HG03060 (cell line): ENCODE measurements at regions not wholly inside any gene's neighbourhood (a gene's known extent, or its start where the extent isn't known, plus 50 kb on each side); places are given as distances from the start of the nearest gene placed in this dataset.

ENCODE experiments used
- ATAC-seq: cut with Tn5 transposase; IDR thresholded peaks from one replicate; pipeline ENCODE4 v1.9.1; 2021; ENCODE audit warnings: low read depth, moderate number of reproducible peaks; ENCODE audit not compliant: unreplicated experiment

DNA sequence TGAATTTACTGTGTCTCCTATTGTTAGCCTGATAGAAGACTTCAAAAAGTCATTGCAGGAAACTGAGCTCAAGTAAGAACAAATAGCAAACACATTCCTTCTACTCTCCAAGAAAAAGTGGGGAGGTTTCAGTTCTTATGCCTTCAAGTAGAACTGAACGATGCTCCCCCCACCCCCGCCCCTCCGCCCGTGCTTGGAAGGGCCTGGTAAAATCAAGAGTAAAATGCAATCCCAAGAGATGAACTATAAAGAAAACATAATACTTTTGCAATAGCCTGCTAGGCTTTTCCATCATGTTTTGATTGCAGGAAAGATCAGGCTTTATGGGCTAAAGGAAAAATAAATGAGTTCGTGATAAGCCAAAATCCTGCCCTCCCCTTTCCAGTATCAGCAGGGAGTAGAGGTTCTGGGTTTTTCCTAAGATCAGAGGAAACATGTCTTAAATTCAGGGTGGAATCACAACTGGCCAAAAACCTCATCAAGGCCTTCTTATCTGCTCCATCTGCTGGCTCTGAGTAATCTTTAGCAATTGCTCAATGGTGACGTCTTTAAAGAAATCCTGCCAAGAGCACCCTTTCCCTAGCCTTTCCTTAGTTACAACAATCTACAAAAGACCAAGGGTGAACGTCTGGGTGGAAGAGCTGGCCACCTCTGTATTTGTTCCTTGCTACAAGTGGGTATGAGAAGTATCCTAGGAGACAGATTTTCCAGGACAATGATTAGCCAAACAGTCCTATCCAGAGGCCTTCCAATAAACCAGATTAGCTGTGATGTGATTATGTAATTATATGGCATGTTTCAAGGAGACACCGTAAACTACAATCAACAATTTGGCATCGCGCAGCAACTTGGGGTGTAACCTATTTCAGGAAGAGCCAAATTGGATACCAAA, 66.3 kb upstream of the FAM9C start:
- ATAC-seq: no peak

DNA sequence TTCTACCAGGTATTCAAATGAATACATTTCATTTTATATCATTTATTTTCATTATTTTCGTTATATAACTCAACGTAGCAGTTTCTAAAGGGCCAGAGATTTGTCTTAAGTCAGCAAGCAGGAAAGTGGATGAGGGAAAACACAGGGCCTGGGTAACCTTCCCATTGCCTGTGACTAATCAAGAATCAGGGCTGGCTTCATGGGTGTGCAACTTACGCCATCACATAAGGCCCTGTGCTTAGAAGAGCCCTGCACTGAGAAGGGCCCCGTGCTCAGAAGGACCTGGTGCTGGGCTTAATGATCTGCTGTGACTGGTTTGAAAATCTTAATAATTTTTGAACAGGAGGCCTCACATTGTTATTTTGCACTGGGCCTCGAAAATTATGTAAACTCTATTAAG, 65.4 kb upstream of the FAM9C start:
- ATAC-seq: no peak

DNA sequence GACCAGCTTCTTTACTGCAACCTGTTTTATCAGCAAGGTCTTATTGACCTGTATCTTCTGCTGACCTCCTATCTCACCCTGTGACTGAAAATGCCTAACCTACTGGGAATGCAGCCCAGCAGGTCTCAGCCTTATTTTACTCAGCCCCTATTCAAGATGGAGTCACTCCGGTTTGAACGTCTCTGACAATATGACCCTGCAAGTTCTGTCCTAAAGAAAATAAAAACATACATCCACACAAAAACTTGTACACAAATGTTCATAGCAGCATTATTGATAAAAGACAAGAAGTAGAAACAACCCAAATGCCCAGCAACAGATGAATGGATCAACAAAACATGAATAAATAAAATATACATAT, 59.5 kb upstream of the FAM9C start:
- ATAC-seq: no peak

DNA sequence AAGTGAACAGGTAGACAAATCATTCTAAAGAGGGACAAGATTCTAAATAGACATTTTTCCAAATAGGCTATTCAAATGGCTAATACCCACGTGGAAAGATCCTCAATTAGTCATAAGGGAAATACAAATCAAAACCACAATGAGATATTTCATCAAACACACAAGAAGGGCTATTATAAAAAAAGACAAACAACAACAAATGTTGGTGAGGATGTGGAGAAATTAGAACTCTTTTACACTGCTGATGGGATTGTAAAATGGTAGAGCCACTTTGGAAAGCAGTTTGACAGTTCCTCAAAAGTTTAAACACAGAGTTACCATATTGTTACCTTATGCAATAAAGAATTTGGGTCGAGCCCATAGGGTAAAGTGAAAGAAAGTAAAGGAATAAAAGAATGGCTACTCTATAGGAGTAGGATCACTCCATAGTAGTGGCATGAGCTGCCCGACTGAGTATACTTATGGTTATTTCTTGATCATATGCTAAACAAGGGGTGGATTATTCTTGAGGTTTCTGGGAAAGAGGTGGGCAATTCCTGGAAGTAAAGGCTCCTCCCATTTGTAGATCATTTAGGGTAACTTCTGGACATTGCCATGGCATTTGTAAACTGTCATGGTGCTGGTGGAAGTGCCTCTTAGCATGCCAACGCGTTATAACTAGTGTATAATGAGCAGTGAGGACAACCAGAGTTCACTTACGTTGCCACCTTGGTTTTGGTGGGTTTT, 58.9 kb upstream of the FAM9C start:
- ATAC-seq: no peak

DNA sequence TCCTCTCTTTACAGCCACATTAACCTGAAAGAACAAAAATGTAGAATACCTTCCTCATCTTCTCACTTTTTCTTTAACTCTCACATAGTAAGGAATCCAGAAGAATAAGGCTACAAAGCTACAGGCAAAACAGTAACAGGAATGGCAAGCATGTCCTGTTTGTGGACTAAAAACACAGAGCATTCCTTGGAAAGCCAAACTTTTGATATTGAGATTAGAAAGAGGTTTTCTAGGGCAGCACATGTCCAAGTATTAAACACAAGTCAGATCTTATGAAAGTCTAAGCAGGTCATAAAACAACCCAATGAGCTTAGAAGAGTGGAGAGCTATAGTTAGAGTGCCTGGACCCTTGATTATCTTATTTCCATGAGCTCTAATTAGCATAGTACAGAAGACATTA, 58.2 kb upstream of the FAM9C start:
- ATAC-seq: no peak

DNA sequence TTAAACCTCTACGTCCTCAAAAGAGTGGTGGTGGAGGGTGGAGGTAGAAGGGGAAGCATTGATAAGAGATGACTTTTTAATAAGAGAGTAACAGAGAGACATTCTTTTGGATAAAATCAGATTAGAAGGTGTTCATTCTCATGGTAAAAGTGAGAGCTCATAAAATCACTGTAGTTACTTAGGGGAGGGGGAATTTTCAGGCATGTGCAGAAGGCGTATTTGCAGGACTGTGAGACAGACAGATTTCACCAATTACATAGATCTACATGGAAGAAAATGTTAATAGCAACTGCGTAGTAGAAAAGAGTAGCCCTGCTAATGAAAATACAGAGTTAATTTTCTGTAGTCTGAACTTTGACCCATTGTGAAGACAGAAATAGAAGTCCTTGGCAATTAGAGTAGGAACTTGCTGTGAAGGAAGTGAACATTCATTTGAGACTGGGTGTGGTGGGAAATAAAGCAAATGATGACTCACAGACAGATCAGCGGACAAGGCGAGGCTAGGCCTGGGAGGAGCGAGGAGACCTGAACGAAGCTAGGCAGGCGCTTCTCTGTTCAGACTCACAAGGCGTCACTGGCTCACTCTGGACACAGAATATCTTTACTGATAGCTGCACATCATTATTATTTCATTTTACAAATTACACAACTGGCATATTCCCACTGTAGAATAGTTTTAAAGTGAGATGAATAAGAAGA, 57.2 kb upstream of the FAM9C start:
- no peak for ATAC-seq

DNA sequence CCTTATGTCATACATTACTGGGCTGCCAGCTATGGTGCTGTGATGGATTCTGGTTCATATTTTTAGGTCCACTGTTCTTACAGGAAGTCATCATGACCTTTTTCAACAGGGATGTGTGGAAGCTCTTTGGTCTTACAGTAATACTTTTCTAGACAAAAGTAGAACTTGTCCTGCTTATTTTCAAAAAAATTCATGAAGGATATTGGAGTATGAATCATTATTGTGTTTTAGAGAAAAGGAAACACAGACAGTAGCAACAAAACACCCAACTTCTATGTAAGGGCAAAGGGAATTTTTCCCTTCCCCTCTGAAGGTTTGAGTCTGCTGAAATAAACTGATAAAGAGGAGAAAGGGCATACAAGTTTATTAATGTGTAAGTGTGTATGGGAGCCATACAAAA, 54.7 kb upstream of the FAM9C start:
- ATAC-seq: no peak

DNA sequence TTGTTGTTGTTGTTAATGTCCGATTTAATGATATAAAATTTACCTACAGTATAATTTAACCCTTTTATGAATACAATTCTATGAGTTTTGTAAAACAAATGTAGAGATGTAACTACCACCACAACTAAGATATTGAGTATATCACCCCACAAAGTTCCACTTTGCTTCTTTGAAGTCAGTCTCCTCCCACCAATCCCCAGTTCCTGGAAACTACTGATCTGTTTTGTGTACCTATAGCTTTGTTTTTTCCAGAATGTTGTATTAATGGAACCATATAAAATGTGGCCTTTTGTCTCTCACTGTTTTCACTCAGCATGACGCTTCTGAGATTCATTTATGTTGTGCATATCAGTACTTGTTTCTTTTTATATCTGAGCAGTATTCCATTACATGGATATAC, 52.3 kb upstream of the FAM9C start:
- no peak for ATAC-seq

DNA sequence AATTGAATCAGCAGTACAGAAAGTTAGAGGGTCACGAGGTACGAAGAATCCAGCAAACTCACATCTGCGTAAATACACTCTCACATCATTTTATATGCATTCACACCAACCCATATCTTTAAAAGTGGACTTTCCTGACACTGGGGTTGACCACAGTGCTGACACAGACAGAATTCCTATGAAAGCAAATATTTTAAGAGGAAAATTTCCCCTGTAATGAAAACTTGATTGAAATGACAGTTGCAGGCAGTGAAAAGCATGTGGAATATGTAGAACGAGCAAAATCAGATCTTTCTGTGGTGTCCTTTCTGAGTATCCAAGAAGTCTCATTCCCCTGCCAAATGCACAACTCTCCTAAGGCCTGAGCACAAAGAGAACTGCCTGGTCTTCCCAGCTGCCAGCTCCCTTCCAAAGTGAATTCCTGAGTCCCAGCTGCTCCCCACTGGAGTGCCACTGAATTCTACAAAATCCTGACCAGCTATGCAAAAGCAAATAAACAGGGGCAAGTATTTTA, 50.5 kb upstream of the FAM9C start:
- ATAC-seq: no peak

DNA sequence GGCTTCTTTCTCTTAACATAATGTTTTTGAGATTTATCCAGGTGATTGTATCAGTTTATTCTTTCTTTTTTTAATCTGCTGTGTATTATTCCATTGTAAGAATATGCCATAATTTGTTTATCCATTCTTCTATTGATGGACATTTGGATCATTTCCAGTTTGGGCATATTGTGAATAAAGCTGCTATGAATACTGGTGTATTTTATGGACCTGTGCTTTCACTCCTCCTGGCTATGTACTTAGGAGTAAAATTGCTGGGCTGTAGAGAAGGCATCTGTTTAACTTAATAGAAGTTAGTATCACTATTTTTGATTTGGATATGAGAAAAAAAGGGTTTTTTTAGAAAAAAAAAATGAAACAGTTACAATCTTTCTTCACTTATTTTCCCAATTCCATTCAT, 50.0 kb upstream of the FAM9C start:
- ATAC-seq: no peak
